HL-60 (cell line): ENCODE measurements at regions not wholly inside any gene's neighbourhood (a gene's known extent, or its start where the extent isn't known, plus 50 kb on each side); places are given as distances from the start of the nearest gene placed in this dataset.

Experiments
- DNase-seq, 2 experiments: peaks; one replicate each; pipeline ENCODE4 v3.0.0-alpha.2; 2010 to 2020; ENCODE audit warnings: low read depth in 1 of 2, low spot score in 1 of 2
- H3K27ac ChIP-seq: fragments of 250-450 bp; sonication (Bioruptor Pico); replicated peaks from 2 replicates; pipeline ENCODE4 v1.5.1; 2020; ENCODE audit warnings: mild to moderate bottlenecking, moderate library complexity
- H3K27me3 ChIP-seq: fragments of 250-450 bp; sonication (Bioruptor Pico); 2 replicates; pipeline ENCODE4 v1.5.1; 2021; ENCODE audit warnings: mild to moderate bottlenecking, moderate library complexity; ENCODE audit not compliant: insufficient read depth, poor library complexity, severe bottlenecking
- H3K4me3 ChIP-seq: replicated peaks from 2 replicates; pipeline ENCODE4 v1.5.1; 2011; ENCODE audit warnings: mild to moderate bottlenecking, control low read depth, low read length; ENCODE audit not compliant: insufficient read depth
- CTCF ChIP-seq: IDR thresholded peaks from one replicate; pipeline ENCODE4 v1.5.1; 2011; ENCODE audit warnings: low read length, control low read depth, inconsistent platforms; ENCODE audit not compliant: insufficient read depth
- GABPA ChIP-seq: IDR thresholded peaks from 2 replicates; pipeline ENCODE4 v1.6.1; 2012; ENCODE audit warnings: low read depth
- POLR2AphosphoS5 ChIP-seq: IDR thresholded peaks from 2 replicates; pipeline ENCODE4 v1.6.1; 2012; ENCODE audit warnings: low read depth
- REST ChIP-seq: IDR thresholded peaks from 2 replicates; pipeline ENCODE4 v1.6.1; 2012; ENCODE audit warnings: low read depth; ENCODE audit not compliant: insufficient replicate concordance
- SPI1 ChIP-seq: IDR thresholded peaks from 2 replicates; pipeline ENCODE4 v1.6.1; 2012; ENCODE audit warnings: low read depth, mild to moderate bottlenecking, borderline replicate concordance

- Histone ChIP-seq H3K27ac (no peak overlapping the region), H3K4me3 (no peak overlapping the region), H3K27me3 (no peaks in the 10 kb centered on the region)
- TF ChIP-seq REST = no peak
- no peak for TF ChIP-seq POLR2AphosphoS5
- TF ChIP-seq SPI1 = no peak
- TF ChIP-seq CTCF = no peak
- no peak for TF ChIP-seq GABPA
- no peak for DNase-seq
These were observed 990.1 kb upstream of the C9orf72 start for GRCh38 chr9:28563291-28563934.

- no peak for DNase-seq
- no peaks in the 10 kb centered on the region for H3K27me3 ChIP-seq
- no peak for TF ChIP-seq SPI1
- no peak for TF ChIP-seq POLR2AphosphoS5
- TF ChIP-seq CTCF = no peak
- no peak for TF ChIP-seq GABPA
- TF ChIP-seq REST = no peak
These were observed 1010.6 kb upstream of the C9orf72 start for GRCh38 chr9:28583832-28584231.

GRCh38 chr9:28584542-28584941 lies 1011.3 kb upstream of the C9orf72 start:
- Histone ChIP-seq H3K4me3 (no peak overlapping the region), H3K27me3 (no peaks in the 10 kb centered on the region), H3K27ac (no peak overlapping the region)
- TF ChIP-seq REST (no peak), SPI1 (no peak), POLR2AphosphoS5 (no peak), CTCF (no peak), GABPA (no peak)
- no peak for DNase-seq

More at GRCh38 chr9:28583832-28584231, 1010.6 kb upstream of the C9orf72 start:
- Histone ChIP-seq H3K27ac (no peak overlapping the region), H3K4me3 (no peak overlapping the region)
